NT2/D1 (cell line): ENCODE measurements at regions not wholly inside any gene's neighbourhood (a gene's known extent, or its start where the extent isn't known, plus 50 kb on each side); places are given as distances from the start of the nearest gene placed in this dataset.

ENCODE experiments used
- SUZ12 ChIP-seq: IDR thresholded peaks from 2 replicates; pipeline ENCODE4 v1.6.1; 2011; ENCODE audit not compliant: insufficient read length, insufficient read depth; ENCODE audit errors: extremely low read depth
- YY1 ChIP-seq: IDR thresholded peaks from 2 replicates; pipeline ENCODE4 v1.6.1; 2011; ENCODE audit not compliant: insufficient read length, insufficient read depth

DNA sequence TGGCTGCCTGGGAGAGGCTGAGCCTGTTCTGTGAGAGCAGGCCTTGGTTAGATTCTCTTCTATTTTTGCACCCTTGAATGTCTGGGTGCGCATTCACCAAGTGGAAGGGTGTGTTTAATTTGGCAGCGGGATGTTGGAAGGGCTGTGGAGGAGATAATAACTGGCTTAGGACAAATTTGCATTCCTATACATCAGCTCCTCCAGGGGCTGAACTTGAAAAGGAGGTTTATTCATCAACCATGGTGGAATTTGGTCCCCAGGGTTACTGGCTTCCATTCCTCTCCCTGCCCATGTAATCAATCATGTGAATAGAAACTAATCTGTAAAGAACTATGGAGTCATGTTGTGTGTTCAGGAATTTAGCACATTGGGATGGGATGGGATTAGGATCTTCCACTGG, 100.2 kb upstream of the FOXF1 start:
- no peak for TF ChIP-seq SUZ12
- no peak for TF ChIP-seq YY1
